H1 (cell line): ENCODE measurements at regions not wholly inside any gene's neighbourhood (a gene's known extent, or its start where the extent isn't known, plus 50 kb on each side); places are given as distances from the start of the nearest gene placed in this dataset.

Experiments used
- CTCF ChIA-PET: fragments of 300-600 bp; sonication (Branson Sonifier 250); formaldehyde crosslinking; loops from one replicate; lab custom pipeline; 2021; ENCODE audit not compliant: partially characterized antibody; lab: Charles Lee
- POLR2A ChIA-PET: fragments of 300-600 bp; sonication (Branson Sonifier 250); formaldehyde crosslinking; loops from one replicate; lab custom pipeline; 2021; ENCODE audit warnings: inconsistent platforms; ENCODE audit not compliant: partially characterized antibody; lab: Charles Lee
- DNase-seq, 2 experiments: peaks; one replicate each; pipeline versions ENCODE4 v3.0.0 to v3.0.0-alpha.2; 2010 to 2022; ENCODE audit warnings: low spot score in 2 of 2, low read depth in 1 of 2, mixed read lengths in 1 of 2
- FAIRE-seq: peaks from 2 replicates; lab custom pipeline; 2011; peaks lifted over from hg19 to GRCh38; lab: Jason Lieb, UNC
- H2AFZ ChIP-seq: 2 replicates; pipeline ENCODE4 v1.8.1; 2012; ENCODE audit warnings: low read length, inconsistent platforms
- H2AK5ac ChIP-seq: 2 replicates; pipeline ENCODE4 v1.6.1; 2013; ENCODE audit warnings: low read depth, low read length
- H2BK120ac ChIP-seq: replicated peaks from 2 replicates; pipeline ENCODE3; 2013; ENCODE audit warnings: low read depth, low read length, inconsistent platforms
- H2BK12ac ChIP-seq: 2 replicates; pipeline ENCODE4 v1.6.1; 2013; ENCODE audit warnings: low read depth, low read length
- H2BK15ac ChIP-seq: 2 replicates; pipeline ENCODE4 v1.6.1; 2013; ENCODE audit warnings: low read length
- H2BK20ac ChIP-seq: 2 replicates; pipeline ENCODE4 v1.6.1; 2013; ENCODE audit warnings: low read length
- H2BK5ac ChIP-seq: 2 replicates; pipeline ENCODE4 v1.6.1; 2013; ENCODE audit warnings: low read depth, low read length
- H3K14ac ChIP-seq: 2 replicates; pipeline ENCODE4 v1.6.1; 2013; ENCODE audit warnings: inconsistent platforms; ENCODE audit not compliant: insufficient read length
- H3K18ac ChIP-seq: 2 replicates; pipeline ENCODE4 v1.6.1; 2013; ENCODE audit warnings: low read length; ENCODE audit errors: extremely low read depth
- H3K23ac ChIP-seq: 2 replicates; pipeline ENCODE4 v1.6.1; 2013; ENCODE audit warnings: inconsistent platforms; ENCODE audit not compliant: insufficient read length
- H3K23me2 ChIP-seq: 2 replicates; pipeline ENCODE4 v1.6.1; 2013; ENCODE audit warnings: low read depth, low read length
- H3K27ac ChIP-seq: 2 replicates; pipeline ENCODE4 v1.6.1; 2011; ENCODE audit warnings: low read depth, low read length, inconsistent platforms
- H3K27me3 ChIP-seq, 4 experiments: replicated peaks in 1 of 4; 1 replicate in 1 of 4; 2 replicates in 3 of 4; pipeline versions ENCODE4 v1.6.1 to v1.8.1; 2011 to 2013; ENCODE audit warnings: low read length in 3 of 4, mild to moderate bottlenecking in 3 of 4, inconsistent platforms in 2 of 4, mixed read lengths in 2 of 4, moderate library complexity in 1 of 4; ENCODE audit not compliant: control insufficient read depth in 3 of 4, insufficient read depth in 3 of 4; ENCODE audit errors: extremely low read depth in 1 of 4
- H3K36me3 ChIP-seq, 4 experiments: 2 replicates each; pipeline versions ENCODE4 v1.6.1 to v1.8.1; 2011 to 2013; ENCODE audit warnings: mild to moderate bottlenecking in 4 of 4, low read length in 3 of 4, moderate library complexity in 2 of 4, control low read depth in 1 of 4, inconsistent platforms in 1 of 4; ENCODE audit not compliant: insufficient read depth in 4 of 4, control insufficient read depth in 2 of 4
- H3K4ac ChIP-seq: replicated peaks from 2 replicates; pipeline ENCODE3; 2013; ENCODE audit warnings: low read length, low read depth, mixed read lengths, inconsistent platforms; ENCODE audit not compliant: insufficient read length
- H3K4me1 ChIP-seq, 4 experiments: replicated peaks in 1 of 4; 1 replicate in 1 of 4; 2 replicates in 3 of 4; pipeline versions ENCODE4 v1.6.1 to v1.8.1; 2011 to 2013; ENCODE audit warnings: low read length in 3 of 4, inconsistent platforms in 2 of 4, mixed read lengths in 1 of 4; ENCODE audit not compliant: insufficient read depth in 4 of 4, control insufficient read depth in 3 of 4
- H3K4me2 ChIP-seq, 2 experiments: 2 replicates each; pipeline versions ENCODE4 v1.6.1 to v1.8.1; 2011 to 2013; ENCODE audit warnings: low read depth in 2 of 2, low read length in 2 of 2, control low read depth in 1 of 2, inconsistent platforms in 1 of 2, mild to moderate bottlenecking in 1 of 2; ENCODE audit not compliant: insufficient read depth in 1 of 2
- H3K4me3 ChIP-seq, 4 experiments: fragments of 200-600, 300-600 bp in 1 of 4; sonication (generic), shearing (Covaris generic), sonication (Bioruptor Twin) in 1 of 4; 2 replicates each; pipeline versions ENCODE4 v1.5.1 to v1.8.1; 2011 to 2016; ENCODE audit warnings: low read length in 4 of 4, low read depth in 3 of 4, control low read depth in 2 of 4, inconsistent platforms in 2 of 4, mild to moderate bottlenecking in 2 of 4, mixed read lengths in 1 of 4, moderate library complexity in 1 of 4; ENCODE audit not compliant: insufficient read depth in 2 of 4; ENCODE audit errors: extremely low read depth in 1 of 4
- H3K56ac ChIP-seq: replicated peaks from 2 replicates; pipeline ENCODE3; 2013; ENCODE audit warnings: low read depth, mild to moderate bottlenecking, mixed read lengths, low read length, inconsistent platforms; ENCODE audit not compliant: insufficient read length
- H3K79me1 ChIP-seq: 2 replicates; pipeline ENCODE4 v1.6.1; 2013; ENCODE audit warnings: low read depth, low read length, control low read depth
- H3K79me2 ChIP-seq, 2 experiments: 2 replicates each; pipeline versions ENCODE4 v1.6.1 to v1.8.1; 2012 to 2013; ENCODE audit warnings: low read length in 2 of 2, mild to moderate bottlenecking in 2 of 2, inconsistent platforms in 1 of 2; ENCODE audit not compliant: insufficient read depth in 2 of 2, control insufficient read depth in 1 of 2
- H3K9ac ChIP-seq, 4 experiments: replicated peaks in 1 of 4; 1 replicate in 1 of 4; 2 replicates in 3 of 4; pipeline versions ENCODE4 v1.6.1 to v1.8.1; 2011 to 2013; ENCODE audit warnings: low read depth in 3 of 4, low read length in 3 of 4, control low read depth in 2 of 4, mild to moderate bottlenecking in 2 of 4, moderate library complexity in 2 of 4, inconsistent platforms in 1 of 4; ENCODE audit errors: extremely low read depth in 1 of 4
- H3K9me3 ChIP-seq, 2 experiments: 2 replicates each; pipeline versions ENCODE4 v1.6.1 to v1.8.1; 2012 to 2013; ENCODE audit warnings: mild to moderate bottlenecking in 2 of 2, moderate library complexity in 2 of 2, control low read depth in 1 of 2, inconsistent platforms in 1 of 2, low read depth in 1 of 2, low read length in 1 of 2, mixed read lengths in 1 of 2; ENCODE audit not compliant: insufficient read depth in 2 of 2
- H4K20me1 ChIP-seq, 2 experiments: replicated peaks in 1 of 2; 2 replicates each; pipeline versions ENCODE3 to v1.8.1; 2011 to 2013; ENCODE audit warnings: inconsistent platforms in 2 of 2, low read length in 2 of 2, mild to moderate bottlenecking in 1 of 2; ENCODE audit not compliant: insufficient read depth in 2 of 2, control insufficient read depth in 1 of 2
- H4K5ac ChIP-seq: 2 replicates; pipeline ENCODE4 v1.6.1; 2013; ENCODE audit warnings: low read length, low read depth, mixed read lengths, inconsistent platforms; ENCODE audit not compliant: insufficient read length
- H4K8ac ChIP-seq: 2 replicates; pipeline ENCODE4 v1.8.0; 2013; ENCODE audit warnings: mild to moderate bottlenecking, moderate library complexity, low read length, inconsistent platforms; ENCODE audit not compliant: insufficient read depth; ENCODE audit errors: extremely low read depth
- H4K91ac ChIP-seq: replicated peaks from 2 replicates; pipeline ENCODE3; 2013; ENCODE audit warnings: low read length, mixed read lengths, inconsistent platforms; ENCODE audit not compliant: insufficient read length
- BACH1 ChIP-seq: IDR thresholded peaks from 2 replicates; pipeline ENCODE4 v1.6.1; 2012; ENCODE audit warnings: low read length, improper control_type of control experiment
- BRCA1 ChIP-seq: IDR thresholded peaks from 2 replicates; pipeline ENCODE4 v1.6.1; 2012; ENCODE audit warnings: low read depth, low read length, improper control_type of control experiment
- CBX5 ChIP-seq: fragments of 300-800, 300-1000 bp; sonication (generic); IDR thresholded peaks from 2 replicates; pipeline ENCODE4 v1.7.1; 2016; ENCODE audit warnings: antibody characterized with exemption, low read length, low read depth
- GTF2F1 ChIP-seq: IDR thresholded peaks from 2 replicates; pipeline ENCODE4 v1.6.1; 2012; ENCODE audit warnings: low read depth, low read length, improper control_type of control experiment, borderline replicate concordance
- POU5F1 ChIP-seq: IDR thresholded peaks from 2 replicates; pipeline ENCODE4 v1.6.1; 2011; ENCODE audit warnings: low read depth, mild to moderate bottlenecking, low read length, moderate library complexity
- RXRA ChIP-seq: IDR thresholded peaks from 2 replicates; pipeline ENCODE4 v1.6.1; 2011; ENCODE audit warnings: low read depth, mild to moderate bottlenecking, low read length, moderate library complexity; ENCODE audit not compliant: insufficient read depth
- SIRT6 ChIP-seq: IDR thresholded peaks from one replicate; pipeline ENCODE4 v1.7.1; 2012; ENCODE audit warnings: low read length, inconsistent platforms
- SIX5 ChIP-seq: IDR thresholded peaks from 2 replicates; pipeline ENCODE4 v1.6.1; 2011; ENCODE audit warnings: mild to moderate bottlenecking, low read depth, low read length
- TCF12 ChIP-seq: IDR thresholded peaks from 2 replicates; pipeline ENCODE4 v1.6.1; 2011; ENCODE audit warnings: low read depth, mild to moderate bottlenecking, low read length
- YY1 ChIP-seq: IDR thresholded peaks from 2 replicates; pipeline ENCODE4 v1.6.1; 2011; ENCODE audit warnings: low read depth, mild to moderate bottlenecking, low read length

DNA sequence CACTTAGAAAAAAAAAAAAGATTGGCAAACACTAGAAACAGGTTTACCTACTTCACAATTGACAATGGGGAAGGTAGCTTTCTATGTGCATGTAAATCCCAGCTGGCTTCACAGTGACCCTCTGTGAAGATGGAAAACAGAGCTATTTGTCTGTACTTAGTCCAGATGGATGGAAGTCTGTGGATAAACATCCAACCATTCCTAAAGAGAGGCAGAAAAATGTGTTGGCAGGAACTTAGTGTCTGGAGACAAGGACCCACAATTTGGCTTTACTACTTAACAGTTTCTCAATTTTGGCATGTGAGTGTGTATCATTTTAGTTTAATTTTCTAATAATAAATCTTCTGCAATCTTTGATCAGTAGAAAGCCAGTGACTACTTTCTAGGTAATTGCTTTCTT lies 154.4 kb downstream of the RAD51AP2 start:
- TF ChIP-seq BRCA1 (no peak), TCF12 (no peak), SIRT6 (no peak), YY1 (no peak), CBX5 (no peak), RXRA (no peak), SIX5 (no peak), POU5F1 (no peak), BACH1 (no peak), GTF2F1 (no peak)
- Histone ChIP-seq H4K8ac (no peak overlapping the region), H3K4me3 (no peak overlapping the region), H3K79me1 (no peaks in the 10 kb centered on the region), H2BK12ac (no peak overlapping the region), H2AFZ (no peak overlapping the region), H2BK15ac (no peak overlapping the region), H3K18ac (no peak overlapping the region), H3K79me2 (no peaks in the 10 kb centered on the region), H3K9ac (no peak overlapping the region; a peak in 1 of 7 replicates), H2AK5ac (no peak overlapping the region), H3K9me3 (no peaks in the 10 kb centered on the region), H3K27me3 (no peaks in the 10 kb centered on the region), H3K56ac (no peak overlapping the region), H3K4ac (no peak overlapping the region), H3K23ac (no peak overlapping the region), H3K27ac (no peak overlapping the region), H3K4me2 (no peak overlapping the region), H2BK5ac (no peak overlapping the region), H4K5ac (no peak overlapping the region), H2BK120ac (no peak overlapping the region), H4K20me1 (no peaks in the 10 kb centered on the region), H3K23me2 (no peaks in the 10 kb centered on the region), H3K14ac (no peak overlapping the region), H4K91ac (no peak overlapping the region), H3K4me1 (no peaks in the 10 kb centered on the region), H3K36me3 (no peaks in the 10 kb centered on the region), H2BK20ac (no peak overlapping the region)
- DNase-seq (no peak), FAIRE-seq (no peak)
- ChIA-PET POLR2A (no interaction called here), CTCF (interaction anchor here (0.6 to 0.9 kb wide), 3 partner anchors 17 to 390 kb away, joined by 3 to 4 read pairs (median 3); partner anchors contain the start of genes GEN1 and SMC6)
